Non-pigmented ciliary epithelial cell (primary cell): ENCODE measurements at regions not wholly inside any gene's neighbourhood (a gene's known extent, or its start where the extent isn't known, plus 50 kb on each side); places are given as distances from the start of the nearest gene placed in this dataset.

Experiments used
- DNase-seq: peaks from one replicate; pipeline ENCODE4 v3.0.0-alpha.2; 2010; ENCODE audit warnings: low read depth

DNA sequence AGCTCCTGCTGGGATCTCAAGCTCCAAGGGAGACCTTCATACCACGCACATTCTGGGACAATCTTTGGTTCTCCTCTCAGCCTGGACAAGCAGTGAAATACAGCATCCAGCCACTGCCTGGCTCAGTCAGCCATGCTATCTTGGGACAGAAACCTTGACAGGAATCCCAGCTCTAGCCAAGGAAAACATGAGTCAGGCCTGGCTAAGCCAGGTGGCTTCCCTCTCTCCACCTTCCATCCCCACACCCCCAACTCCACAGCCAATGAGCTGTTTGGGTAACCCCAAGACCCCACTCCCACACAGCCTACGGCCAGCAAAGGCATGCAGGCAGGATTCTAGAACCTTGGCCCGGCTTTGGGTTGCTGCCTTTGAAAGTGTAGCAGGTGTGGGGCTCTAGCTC, 64.9 kb downstream of the MCFD2 start:
- DNase-seq = peak; percentile 88

DNA sequence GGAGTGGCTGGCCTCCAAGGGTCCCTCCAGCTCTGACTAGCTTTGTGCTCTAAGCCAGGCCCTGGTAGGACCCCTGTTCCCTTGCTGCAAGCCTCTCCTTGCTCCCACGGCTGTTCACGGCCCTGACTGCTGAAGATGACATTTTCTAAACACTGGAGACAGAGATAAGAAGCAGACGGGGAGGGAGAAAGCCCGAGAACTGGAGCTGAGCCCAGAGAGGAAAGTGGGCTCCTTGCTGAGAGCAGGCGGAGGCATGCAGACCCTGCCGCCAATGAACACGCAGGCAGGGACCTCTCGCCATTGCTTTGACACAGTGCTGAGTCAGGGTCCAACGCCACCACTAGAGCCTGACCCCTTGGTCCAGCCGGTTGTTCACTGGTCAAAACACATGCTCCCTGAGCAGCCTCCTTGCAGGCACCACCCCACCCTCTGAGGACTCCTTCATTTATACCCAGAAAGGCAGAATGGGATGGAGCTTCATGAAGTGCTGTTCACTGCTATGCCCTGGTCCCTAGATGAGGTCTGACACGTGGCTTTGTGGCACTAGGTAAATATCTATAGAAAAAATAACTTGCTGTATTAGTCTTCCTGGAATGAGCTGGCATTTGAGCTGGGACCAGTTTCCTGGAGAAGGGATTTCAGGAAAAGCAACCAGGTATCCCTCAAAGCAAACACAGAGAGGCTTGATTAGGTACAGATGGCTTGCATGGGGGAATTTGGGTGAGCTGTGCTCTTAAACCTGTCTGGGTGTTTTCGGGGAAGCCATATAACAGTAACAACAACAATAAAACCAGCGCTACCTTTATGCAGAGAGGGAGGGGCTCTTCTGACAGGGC, 65.7 kb downstream of the MCFD2 start:
- peak; percentile 65 for DNase-seq

- DNase-seq = no peak
Measured at GRCh38 chr2:46849046-46849715, 66.4 kb downstream of the MCFD2 start.

DNA sequence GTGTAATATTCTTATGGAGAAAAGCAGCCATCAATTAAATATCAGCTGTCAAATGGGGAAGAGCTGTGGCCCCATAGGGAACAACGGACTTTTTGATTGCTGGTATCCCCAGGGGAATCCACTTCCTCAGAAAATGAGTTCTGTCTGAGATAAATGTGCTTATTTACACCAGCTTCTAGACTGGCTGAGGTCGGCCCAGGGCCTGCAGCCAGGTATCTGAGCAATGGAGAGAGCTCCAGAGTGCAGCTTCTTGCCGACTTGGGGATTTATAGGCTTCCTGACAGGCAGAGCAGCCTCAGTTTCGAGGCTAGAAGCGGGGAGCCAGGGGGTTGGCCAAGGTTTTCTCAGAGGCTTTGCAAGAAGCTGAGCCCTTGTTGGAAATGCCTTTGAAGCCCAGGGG, 67.2 kb downstream of the MCFD2 start:
- no peak for DNase-seq

- no peak for DNase-seq
Measured at GRCh38 chr2:46847726-46848412, 67.7 kb downstream of the MCFD2 start.

GRCh38 chr2:46847185-46847710, 68.4 kb downstream of the MCFD2 start:
- peak; percentile 63 for DNase-seq

DNA sequence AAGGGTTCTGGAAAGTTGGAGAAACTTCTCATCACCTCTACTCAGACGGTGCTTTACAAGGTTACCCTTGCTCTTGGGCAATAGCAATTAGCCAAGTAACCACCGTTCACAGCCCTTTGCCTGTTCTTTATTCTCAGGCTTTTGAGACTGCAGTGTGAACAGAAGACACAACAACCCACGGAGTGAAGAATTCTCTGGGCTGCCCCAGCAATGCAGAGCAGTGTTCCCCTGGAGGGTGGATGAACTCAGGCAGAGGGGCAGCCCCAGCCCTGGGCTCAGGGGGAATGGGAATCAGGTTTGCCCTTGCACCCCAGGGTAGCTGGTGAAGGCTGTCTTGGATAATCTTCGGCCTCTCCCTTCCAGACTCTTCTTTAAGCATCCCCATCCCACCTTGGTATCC, 69.1 kb downstream of the MCFD2 start:
- no peak for DNase-seq

- no peak for DNase-seq
Measured at GRCh38 chr2:46845542-46846486, 69.8 kb downstream of the MCFD2 start.

DNA sequence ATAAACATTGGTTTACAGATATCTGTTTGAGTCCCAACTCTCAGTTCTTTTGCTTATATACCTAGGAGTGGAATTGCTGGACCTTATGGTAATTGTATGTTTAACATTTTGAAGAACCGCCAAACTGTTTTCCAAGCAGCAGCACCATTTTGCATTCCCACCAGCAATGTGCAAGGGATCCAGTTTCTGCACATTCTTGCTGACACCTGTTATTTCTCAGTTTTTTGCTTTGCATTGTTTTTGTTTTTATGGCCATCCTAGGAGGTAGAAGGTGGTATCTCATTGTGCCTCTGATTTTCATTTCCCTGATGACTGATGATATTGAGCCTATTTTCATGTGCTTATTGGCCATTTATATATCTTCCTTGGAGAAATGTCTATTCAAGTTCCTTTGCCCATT, 71.2 kb downstream of the MCFD2 start:
- no peak for DNase-seq

DNA sequence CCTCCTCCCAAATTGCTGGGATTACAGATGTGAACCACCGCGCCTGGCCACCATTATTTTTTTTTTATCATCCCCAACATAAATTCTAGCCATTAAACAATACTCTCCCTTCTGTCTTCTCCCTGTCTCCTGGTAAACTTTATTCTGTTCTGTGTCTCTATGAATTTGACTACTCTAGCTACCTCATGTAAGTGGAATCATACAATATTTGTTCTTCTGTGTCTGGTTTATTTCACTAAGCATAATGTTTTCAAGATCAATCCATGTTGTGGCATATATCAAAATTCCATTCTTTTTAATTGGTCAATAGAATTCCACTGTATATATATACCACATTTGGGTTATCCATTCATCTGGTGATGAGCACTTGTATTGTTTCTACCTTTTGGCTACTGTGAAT, 71.6 kb downstream of the MCFD2 start:
- no peak for DNase-seq

DNA sequence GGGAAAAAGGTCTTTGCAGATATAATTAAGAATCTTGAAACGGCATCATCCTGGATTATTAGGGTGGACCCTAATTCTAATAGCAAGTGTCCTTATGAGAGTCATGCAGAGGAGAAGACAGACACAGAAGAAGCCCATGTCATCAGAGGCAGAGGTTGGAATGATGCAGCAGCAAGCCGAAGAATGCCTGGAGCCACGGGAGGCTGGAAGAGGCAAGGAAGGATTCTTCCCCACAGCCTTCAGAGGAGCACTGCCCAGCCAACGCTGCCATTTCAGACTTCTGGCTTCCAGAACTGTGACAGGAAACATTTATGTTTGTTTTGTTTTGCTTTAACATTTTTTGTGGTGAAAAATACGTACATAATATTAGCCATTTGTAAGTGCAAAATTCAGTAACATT, 72.3 kb downstream of the MCFD2 start:
- no peak for DNase-seq

DNA sequence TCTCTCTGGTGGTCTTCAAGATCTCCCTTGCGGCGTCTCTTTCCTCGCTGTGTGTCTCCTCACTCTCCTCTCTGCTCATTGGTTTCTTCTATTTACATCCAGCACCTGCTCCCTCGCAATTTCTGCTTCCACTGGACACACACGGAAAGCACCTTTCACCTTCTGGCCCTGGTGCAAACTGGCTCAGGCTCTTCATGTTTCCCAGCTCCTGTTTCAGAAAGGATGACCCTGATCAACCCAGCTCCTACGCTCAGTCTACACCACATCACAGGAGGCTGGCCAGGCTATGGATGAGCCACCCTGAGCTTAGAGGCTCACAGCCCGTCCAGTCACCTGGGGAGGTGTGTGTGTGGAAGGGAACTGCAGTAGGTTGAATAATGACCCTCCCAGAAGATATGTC, 72.7 kb downstream of the MCFD2 start:
- no peak for DNase-seq

DNA sequence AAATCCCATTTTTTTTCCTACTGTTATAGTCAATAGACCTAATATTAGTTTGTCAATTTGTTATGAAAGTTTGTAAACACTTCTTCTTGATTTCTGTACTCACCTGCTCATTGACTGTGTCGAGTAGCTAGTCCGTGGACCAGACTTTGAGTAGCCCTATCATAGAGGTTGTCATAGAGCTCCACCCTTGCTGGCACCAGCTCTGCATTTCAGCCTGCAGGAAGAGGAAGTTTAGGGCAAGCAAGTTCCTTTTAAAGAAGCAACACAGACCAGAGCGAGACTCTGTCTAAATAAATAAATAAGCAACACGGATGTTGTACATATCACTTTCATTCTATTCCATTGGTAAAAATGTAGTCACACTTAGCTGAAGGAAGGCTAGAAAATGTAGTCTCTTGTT, 74.0 kb downstream of the MCFD2 start:
- no peak for DNase-seq

DNA sequence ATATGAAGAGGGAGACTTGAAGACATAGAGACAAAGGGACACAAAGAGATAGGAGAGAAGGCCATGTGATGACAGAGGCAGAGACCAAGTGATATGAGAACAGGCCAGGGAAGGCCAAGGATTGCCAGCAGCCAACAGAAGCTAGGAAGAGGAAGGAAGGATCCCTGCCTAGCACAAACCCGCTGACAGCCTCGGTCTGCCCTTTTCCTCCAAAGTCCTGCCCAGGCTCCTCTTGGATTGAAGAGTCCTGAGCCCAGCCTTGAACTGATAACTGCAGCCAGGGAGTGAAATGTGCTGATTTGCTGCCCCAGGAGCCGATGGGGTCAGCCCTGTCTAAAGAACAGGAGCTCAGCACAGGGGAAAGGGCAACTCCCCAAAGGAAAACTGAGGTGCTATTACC, 76.6 kb downstream of the MCFD2 start:
- DNase-seq = no peak

GRCh38 chr2:46837704-46838103, 77.9 kb downstream of the MCFD2 start:
- no peak for DNase-seq

- DNase-seq = no peak
Measured at GRCh38 chr2:46837112-46837454, 78.5 kb downstream of the MCFD2 start.

DNA sequence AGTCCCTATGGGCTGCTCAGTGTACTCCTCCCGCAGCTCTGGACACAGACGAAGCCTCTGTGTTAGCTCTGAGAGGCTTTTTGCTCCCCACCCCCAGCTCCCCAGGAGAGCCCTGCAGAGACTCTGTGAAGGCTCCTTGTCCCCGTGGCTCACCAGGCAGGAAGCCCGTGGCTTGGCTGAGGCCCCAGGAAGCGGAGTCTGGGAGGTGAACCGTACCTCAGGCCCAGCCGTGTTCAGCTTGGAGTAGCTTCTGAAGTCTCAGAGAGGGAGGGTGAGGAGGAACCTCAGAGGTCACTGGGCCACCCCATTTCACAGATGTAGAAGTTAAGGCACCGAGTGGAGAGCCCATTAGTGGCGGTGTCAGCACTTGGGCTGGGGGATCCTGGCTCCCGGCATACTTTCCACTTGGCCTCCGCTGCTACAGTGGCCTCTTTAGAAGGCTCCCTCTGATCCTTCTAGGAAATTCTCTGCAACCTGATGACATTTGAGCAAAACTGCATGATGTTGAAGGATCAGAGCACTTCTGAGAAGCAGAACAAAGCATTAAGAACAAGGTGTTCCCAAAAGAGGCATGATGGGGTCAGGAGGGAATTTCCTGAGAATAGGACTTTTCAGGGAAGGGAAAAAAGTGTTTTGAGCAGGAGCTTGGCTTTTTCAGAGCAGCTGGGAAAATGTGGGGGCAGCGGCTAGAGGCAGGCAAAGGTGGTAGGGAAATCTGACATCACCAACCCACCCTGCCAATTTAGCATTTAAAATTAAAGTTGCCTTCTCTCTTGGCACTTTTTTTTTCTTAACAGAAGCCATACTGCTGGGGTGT, 79.1 kb downstream of the MCFD2 start:
- no peak for DNase-seq

DNA sequence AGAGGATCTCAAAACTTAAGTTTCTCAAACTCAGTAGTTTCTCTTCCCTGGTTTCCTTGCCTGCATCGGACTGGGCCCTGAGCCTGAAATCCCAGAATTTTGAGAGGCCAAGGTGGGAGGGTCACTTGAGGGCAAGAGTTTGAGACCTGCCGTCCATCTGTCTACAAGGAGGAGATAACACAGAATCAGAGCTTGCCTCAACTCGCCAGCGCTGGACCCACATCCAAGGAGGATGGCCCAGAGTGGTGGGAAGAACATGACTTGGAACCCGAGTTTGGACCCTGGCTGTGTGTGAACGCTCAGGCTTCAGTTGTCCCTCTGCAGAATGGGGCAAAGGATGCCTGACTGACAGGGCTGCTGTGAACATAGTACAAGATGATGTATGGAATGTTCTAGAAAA, 80.1 kb downstream of the MCFD2 start:
- DNase-seq = no peak

DNA sequence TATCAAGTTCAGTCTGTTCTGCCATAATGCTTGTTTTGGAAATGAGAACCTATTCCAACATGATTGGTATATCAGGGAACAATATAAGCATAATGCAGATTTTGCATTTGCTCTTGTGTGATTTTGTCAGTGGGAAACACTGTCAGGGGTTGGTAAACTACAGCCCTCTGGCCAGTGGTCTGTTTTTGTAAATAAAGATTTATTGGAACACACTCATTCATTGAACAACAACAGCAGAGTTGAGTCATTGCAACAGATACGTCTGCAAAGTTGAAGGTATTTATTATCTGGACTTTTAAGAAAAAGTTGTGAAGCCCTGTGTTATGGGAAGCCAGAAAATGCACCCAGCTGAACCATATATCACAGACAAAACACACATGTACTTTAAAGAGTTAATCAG, 83.1 kb downstream of the MCFD2 start:
- DNase-seq = no peak

DNA sequence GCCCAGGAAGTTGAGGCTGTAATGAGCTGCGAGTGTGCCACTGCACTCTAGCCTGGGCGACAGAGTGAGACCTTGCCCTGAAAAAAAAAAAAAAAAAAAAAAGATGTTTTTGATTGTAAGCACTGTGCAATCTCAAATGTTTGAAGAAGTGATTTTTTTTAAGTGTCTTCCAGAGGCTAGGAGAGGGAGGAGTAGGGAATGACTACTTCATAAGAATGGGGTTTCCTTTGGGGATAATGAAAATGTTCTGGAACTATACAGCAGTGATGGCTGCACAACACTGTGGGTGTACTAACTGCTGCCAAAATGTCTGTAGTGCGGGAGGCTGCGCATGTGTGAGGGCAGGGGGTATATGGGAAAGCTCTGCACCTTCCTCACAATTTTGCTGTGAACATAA, 83.7 kb downstream of the MCFD2 start:
- DNase-seq = no peak
